Small intestine (tissue), 7 donors: ENCODE measurements at regions not wholly inside any gene's neighbourhood (a gene's known extent, or its start where the extent isn't known, plus 50 kb on each side); places are given as distances from the start of the nearest gene placed in this dataset.

Source experiments
- DNase-seq, 2 donors: peaks; one replicate each; pipeline versions ENCODE4 v3.0.0 to v3.0.0-alpha.2; 2013
- FAIRE-seq: peaks from 2 replicates; lab custom pipeline; 2012; peaks lifted over from hg19 to GRCh38; lab: Jason Lieb, UNC
- H3K27ac ChIP-seq, 3 donors: one replicate each; pipeline ENCODE4 v1.5.1; 2013; ENCODE audit warnings: low read length in 2 of 3, mild to moderate bottlenecking in 2 of 3, control low read depth in 1 of 3, inconsistent platforms in 1 of 3, low read depth in 1 of 3, moderate library complexity in 1 of 3
- H3K27me3 ChIP-seq, 3 donors: one replicate each; pipeline ENCODE4 v1.6.1; 2013; ENCODE audit warnings: low read length in 3 of 3, inconsistent platforms in 1 of 3; ENCODE audit not compliant: control insufficient read depth in 3 of 3, insufficient read depth in 3 of 3
- H3K36me3 ChIP-seq, 3 donors: one replicate each; pipeline ENCODE4 v1.6.1; 2013; ENCODE audit warnings: low read length in 3 of 3, inconsistent platforms in 1 of 3, low read depth in 1 of 3, mild to moderate bottlenecking in 1 of 3, moderate library complexity in 1 of 3; ENCODE audit not compliant: control insufficient read depth in 3 of 3, insufficient read depth in 2 of 3
- H3K4me1 ChIP-seq, 3 donors: one replicate each; pipeline ENCODE4 v1.6.1; 2013; ENCODE audit warnings: low read length in 2 of 3, inconsistent platforms in 1 of 3, low read depth in 1 of 3, mild to moderate bottlenecking in 1 of 3, moderate library complexity in 1 of 3; ENCODE audit not compliant: control insufficient read depth in 3 of 3, insufficient read depth in 2 of 3
- H3K4me3 ChIP-seq, 3 donors: one replicate each; pipeline ENCODE4 v1.5.1; 2013; ENCODE audit warnings: low read length in 3 of 3, control low read depth in 1 of 3, inconsistent platforms in 1 of 3, low read depth in 1 of 3, mild to moderate bottlenecking in 1 of 3, moderate library complexity in 1 of 3
- H3K9me3 ChIP-seq, 2 donors: one replicate each; pipeline ENCODE4 v1.6.1; 2013; ENCODE audit warnings: low read depth in 1 of 2, low read length in 1 of 2; ENCODE audit not compliant: control insufficient read depth in 2 of 2, insufficient read depth in 1 of 2
- WGBS, 3 donors: extraction: QIAGEN DNeasy Blood & Tissue Kit; methylation state at CpG; one replicate each; pipeline ENCODE4 v1.1.7; 2013; 5-methylcytosine and 5-hydroxymethylcytosine counted together
- donor health status: healthy with polysubstance abuse.
- donor health status: control.
- donor health status: control.
- donor health status: Bipolar disorder and iron deficiency.
- donor health status: healthy.

DNA sequence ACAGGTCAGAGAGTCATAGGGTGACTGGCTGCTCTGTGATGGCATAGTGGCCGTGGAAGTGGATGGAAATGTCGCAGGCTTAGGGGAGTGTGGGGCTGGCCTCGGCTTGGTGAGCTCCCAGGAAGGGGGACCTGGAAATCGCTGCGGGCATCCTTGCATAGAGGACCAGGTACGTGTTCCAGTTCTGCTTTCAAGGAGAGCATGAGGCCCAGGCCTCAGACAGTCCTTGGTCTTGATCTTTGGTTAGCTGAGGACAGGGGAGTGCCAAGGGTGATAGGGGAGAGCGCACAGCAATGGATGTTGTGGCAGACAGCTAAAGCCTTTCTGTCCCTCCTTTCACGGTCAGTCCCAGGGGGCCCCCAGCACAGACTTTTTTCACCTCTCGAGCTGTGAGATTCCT, 110.5 kb downstream of the SNRPN start:
- Histone ChIP-seq H3K27me3 (no peaks in the 10 kb centered on the region), H3K36me3 (peaks cover 4 to 100% (median 5%) of the 10 kb centered on the region in 3 donors), H3K27ac (no peak overlapping the region), H3K4me1 (no peaks in the 10 kb centered on the region), H3K4me3 (no peak overlapping the region), H3K9me3 (peaks cover 42 to 100% of the 10 kb centered on the region in 2 donors)
- DNase-seq (no peak), FAIRE-seq (no peak)
- 80 to 86% (median 83%) methylated on average over 9 of the region's 9 CpGs for WGBS, 3 donors

DNA sequence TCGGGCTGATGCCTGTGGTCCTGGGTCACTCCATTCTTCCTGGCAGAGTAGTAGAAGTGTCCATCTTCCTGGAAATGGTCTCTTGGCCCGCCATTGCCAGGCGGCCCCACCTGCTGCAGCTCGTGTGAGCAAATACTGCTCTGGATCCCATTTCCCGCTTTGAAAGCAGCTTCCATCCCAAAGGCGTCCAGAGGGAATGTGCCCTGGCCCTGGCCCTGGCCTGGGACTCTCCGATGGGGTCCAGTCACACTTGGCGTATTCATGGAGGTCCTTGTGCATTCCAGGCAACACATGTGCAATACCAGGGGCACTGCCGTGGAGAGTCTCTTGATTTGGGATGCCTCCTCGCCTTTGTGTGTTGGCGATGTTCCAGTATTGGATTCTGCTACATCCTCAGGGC, 111.1 kb downstream of the SNRPN start:
- DNase-seq (no peak), FAIRE-seq (no peak)
- H3K4me3 ChIP-seq, result no peak overlapping the region
- WGBS, 3 donors, result 87 to 93% (median 91%) methylated on average over 11 of the region's 11 CpGs
- H3K36me3 ChIP-seq, result peaks cover 4 to 100% (median 8%) of the 10 kb centered on the region in 3 donors
- H3K27me3 ChIP-seq, result no peaks in the 10 kb centered on the region
- peaks cover 42 to 100% of the 10 kb centered on the region in 2 donors for H3K9me3 ChIP-seq
- H3K27ac ChIP-seq, result no peak overlapping the region
- no peaks in the 10 kb centered on the region for H3K4me1 ChIP-seq

DNA sequence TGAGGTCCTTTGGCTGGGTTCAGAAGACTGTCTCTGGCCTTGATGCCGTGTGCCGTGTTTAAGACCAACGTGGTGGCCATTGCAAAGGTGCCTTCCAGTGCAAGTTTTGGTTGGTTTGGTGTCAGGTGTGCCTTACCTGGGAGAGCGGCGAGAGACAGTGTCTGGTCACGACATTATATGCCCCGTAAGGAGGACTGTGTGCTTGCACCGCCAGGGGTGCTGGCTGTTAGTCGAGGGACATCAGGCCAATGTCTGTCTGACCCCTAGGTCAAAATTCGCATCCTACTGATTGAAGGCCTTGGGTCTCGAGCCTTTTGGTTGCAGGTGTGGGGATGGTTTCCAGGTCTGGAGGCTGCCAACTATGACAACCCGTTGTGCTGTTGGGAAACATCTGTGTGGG, 111.9 kb downstream of the SNRPN start:
- FAIRE-seq, result no peak

DNA sequence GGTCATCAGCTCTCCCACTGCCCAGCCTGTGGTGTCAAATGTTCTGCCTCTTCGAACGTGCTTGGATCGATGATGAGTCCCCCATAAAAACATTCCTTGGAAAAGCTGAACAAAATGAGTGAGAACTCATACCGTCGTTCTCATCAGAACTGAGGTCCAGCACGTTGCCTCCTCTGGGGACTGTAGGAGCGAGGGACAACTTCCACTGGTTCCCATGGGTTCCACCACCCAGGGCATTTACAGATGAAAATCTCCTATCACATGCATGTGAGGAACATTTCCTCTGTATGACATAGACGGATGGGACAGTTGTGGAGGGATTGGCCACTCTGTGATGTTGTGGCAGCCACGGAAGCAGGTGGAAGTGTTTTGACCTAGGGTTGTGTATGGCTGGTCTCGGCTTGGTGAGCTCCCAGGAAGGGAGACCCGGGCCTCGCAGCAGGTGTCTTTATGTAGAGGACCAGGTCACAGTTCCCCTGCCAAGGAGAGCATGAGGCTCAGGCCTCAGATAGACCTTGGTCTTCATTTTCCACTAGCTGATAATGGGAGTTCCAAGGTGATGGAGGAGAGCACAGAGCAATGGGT, 113.0 kb downstream of the SNRPN start:
- WGBS, 3 donors, result 87 to 91% (median 88%) methylated on average over 12 of the region's 12 CpGs
- Histone ChIP-seq H3K9me3 (peaks cover 43 to 100% of the 10 kb centered on the region in 2 donors), H3K4me3 (no peak overlapping the region), H3K36me3 (peaks cover 4 to 100% (median 8%) of the 10 kb centered on the region in 3 donors), H3K27me3 (no peaks in the 10 kb centered on the region), H3K27ac (no peak overlapping the region), H3K4me1 (no peaks in the 10 kb centered on the region)
- DNase-seq (no peak), FAIRE-seq (no peak)

More for the DNA sequence above, 111.9 kb downstream of the SNRPN start:
- Histone ChIP-seq H3K27me3 (no peaks in the 10 kb centered on the region), H3K4me1 (no peaks in the 10 kb centered on the region), H3K27ac (no peak overlapping the region), H3K36me3 (peaks cover 4 to 100% (median 8%) of the 10 kb centered on the region in 3 donors), H3K4me3 (no peak overlapping the region), H3K9me3 (peaks cover 42 to 100% of the 10 kb centered on the region in 2 donors)
- 86 to 89% (median 88%) methylated on average over 12 of the region's 12 CpGs for WGBS, 3 donors
- no peak for DNase-seq

DNA sequence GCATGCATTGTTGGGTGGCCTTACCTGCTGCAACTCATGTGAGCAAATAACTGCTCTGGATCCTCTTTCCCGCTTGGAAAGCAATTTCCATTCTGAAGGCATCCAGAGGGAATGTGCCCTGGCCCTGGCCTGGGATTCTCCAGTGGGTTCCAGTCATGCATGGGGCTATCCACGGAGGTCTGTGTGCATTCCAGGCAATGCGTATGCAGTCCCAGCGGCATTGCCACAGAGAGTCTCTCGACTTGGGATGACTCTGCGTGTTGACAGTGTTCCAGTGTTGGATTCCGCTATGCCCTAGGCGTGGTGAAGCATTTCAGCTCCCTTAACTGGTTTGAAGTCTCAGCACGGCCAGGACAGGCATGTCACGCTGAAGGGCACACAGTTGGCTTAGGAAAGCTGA, 113.9 kb downstream of the SNRPN start:
- 88 to 90% (median 88%) methylated on average over 10 of the region's 10 CpGs for WGBS, 3 donors
- no peak overlapping the region for H3K4me3 ChIP-seq
- no peak overlapping the region for H3K27ac ChIP-seq
- no peaks in the 10 kb centered on the region for H3K4me1 ChIP-seq
- peaks cover 0 to 96% (median 8%) of the 10 kb centered on the region in 3 donors for H3K36me3 ChIP-seq
- H3K27me3 ChIP-seq, result no peaks in the 10 kb centered on the region
- no peak for DNase-seq
- peaks cover 41 to 100% of the 10 kb centered on the region in 2 donors for H3K9me3 ChIP-seq
- no peak for FAIRE-seq

DNA sequence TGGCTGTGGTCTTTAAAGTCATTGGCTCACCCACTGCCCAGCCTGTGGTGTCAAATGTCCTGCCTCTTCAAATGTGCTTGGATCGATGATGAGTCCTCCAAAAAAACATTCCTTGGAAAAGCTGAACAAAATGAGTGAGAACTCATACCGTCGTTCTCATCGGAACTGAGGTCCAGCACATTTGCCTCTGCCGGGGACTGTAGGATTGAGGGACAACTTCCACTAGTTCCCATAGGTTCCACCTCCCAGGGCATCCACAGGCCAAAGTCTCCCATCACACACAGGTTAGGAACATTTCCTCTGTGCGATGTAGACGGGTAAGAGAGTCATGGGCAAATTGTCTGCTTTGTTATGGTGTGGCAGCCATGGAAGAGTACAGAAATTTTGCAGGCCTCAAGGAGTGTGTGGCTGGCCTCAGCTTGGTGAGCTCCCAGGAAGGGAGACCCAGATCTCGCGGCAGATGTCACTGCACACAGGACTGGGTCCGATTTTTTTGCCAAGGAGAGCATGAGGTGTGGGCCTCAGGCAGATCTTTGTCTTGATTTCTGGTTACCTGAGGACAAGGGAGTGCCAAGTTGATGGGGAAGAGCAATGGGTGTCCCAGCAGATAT, 115.7 kb downstream of the SNRPN start:
- Histone ChIP-seq H3K36me3 (peaks cover 3 to 87% (median 10%) of the 10 kb centered on the region in 3 donors), H3K4me3 (no peak overlapping the region), H3K27me3 (no peaks in the 10 kb centered on the region), H3K4me1 (no peaks in the 10 kb centered on the region), H3K27ac (no peak overlapping the region), H3K9me3 (peaks cover 38 to 100% of the 10 kb centered on the region in 2 donors)
- DNase-seq (peak in 1 of 2 donors; percentile 15), FAIRE-seq (no peak)
- 94 to 97% (median 95%) methylated on average over 10 of the region's 10 CpGs for WGBS, 3 donors

DNA sequence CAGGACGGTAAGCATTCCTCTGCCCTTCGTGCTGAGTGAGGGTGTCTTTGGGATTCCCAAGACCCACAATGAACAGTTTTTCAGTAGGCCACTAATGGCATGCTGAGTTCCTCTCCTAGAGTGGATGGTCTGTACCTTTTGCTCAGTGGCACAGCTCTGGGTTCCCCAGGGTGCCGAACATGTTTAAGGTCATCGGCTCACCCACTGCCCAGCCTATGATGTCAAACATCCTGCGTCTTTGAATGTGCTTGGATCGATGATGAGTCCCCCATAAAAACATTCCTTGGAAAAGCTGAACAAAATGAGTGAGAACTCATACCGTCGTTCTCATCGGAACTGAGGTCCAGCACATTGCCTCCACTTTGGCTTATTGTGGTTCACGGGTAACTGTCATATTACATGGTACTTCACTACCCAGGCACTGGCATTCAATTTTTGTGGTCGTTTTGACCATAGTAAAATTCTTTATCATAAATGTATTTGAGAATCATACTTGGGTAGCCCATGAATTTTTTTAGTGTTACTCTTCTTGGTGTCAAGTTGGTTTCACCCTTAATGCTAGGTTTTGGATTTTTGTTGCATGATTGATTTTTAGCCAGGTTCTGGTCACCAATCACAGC, 118.2 kb downstream of the SNRPN start:
- FAIRE-seq (no peak), DNase-seq (no peak)
- no peaks in the 10 kb centered on the region for H3K27me3 ChIP-seq
- H3K4me3 ChIP-seq, result no peak overlapping the region
- H3K9me3 ChIP-seq, result peaks cover 35 to 100% of the 10 kb centered on the region in 2 donors
- 84 to 91% (median 88%) methylated on average over 11 of the region's 11 CpGs for WGBS, 3 donors
- no peaks in the 10 kb centered on the region for H3K4me1 ChIP-seq
- H3K36me3 ChIP-seq, result peaks cover 15 to 86% (median 15%) of the 10 kb centered on the region in 3 donors
- H3K27ac ChIP-seq, result no peak overlapping the region

DNA sequence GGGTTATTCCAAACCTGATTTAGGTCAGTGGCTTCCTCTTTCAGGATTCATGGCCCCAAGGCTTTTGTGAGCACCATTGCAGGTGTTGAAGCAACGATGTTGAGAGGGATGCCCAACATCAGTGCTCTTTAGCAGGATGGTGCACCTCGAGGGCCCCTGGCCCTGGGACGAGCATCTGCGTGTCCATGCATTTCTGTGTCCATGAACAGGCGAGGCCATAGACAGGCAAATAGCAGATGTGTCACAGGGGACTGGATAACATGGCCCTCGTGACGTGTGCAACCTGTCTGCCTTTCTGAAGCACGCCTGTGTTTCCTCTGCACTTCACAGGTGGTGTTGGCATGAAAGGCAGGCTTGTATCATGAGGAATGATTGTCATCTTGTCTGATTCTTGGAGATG, 132.3 kb downstream of the SNRPN start:
- WGBS, 3 donors, result 76 to 79% (median 78%) methylated on average over 8 of the region's 8 CpGs
- no peak overlapping the region for H3K27ac ChIP-seq
- H3K4me3 ChIP-seq, result no peak overlapping the region
- no peak for FAIRE-seq
- H3K4me1 ChIP-seq, result no peaks in the 10 kb centered on the region
- no peaks in the 10 kb centered on the region for H3K27me3 ChIP-seq
- no peak for DNase-seq
- peaks cover 4 to 75% (median 5%) of the 10 kb centered on the region in 3 donors for H3K36me3 ChIP-seq
- H3K9me3 ChIP-seq, result peaks cover 6 to 95% of the 10 kb centered on the region in 2 donors
